H9 (cell line): ENCODE measurements at regions not wholly inside any gene's neighbourhood (a gene's known extent, or its start where the extent isn't known, plus 50 kb on each side); places are given as distances from the start of the nearest gene placed in this dataset.
"Not testable (repeated sequence)": the region's sequence is repeated elsewhere in the genome, so short reads cannot be mapped to it uniquely, and the experiment has no call there.

ENCODE experiments used
- DNase-seq: peaks from one replicate; pipeline ENCODE4 v3.0.0-alpha.2; 2017
- H2AFZ ChIP-seq: one replicate; pipeline ENCODE4 v1.6.1; 2013; ENCODE audit warnings: mild to moderate bottlenecking, low read length, control low read depth, moderate library complexity
- H2AK5ac ChIP-seq: 2 replicates; pipeline ENCODE4 v1.6.1; 2013; ENCODE audit warnings: low read length, control low read depth, mixed read lengths; ENCODE audit not compliant: insufficient read length
- H2BK120ac ChIP-seq: one replicate; pipeline ENCODE4 v1.6.1; 2013; ENCODE audit warnings: low read depth, mild to moderate bottlenecking, low read length, control low read depth, inconsistent platforms; ENCODE audit not compliant: poor library complexity, severe bottlenecking
- H2BK12ac ChIP-seq: 2 replicates; pipeline ENCODE4 v1.6.1; 2013; ENCODE audit warnings: low read length, control low read depth, mixed read lengths, low read depth; ENCODE audit not compliant: insufficient read length
- H2BK15ac ChIP-seq: 2 replicates; pipeline ENCODE4 v1.6.1; 2013; ENCODE audit warnings: low read depth, low read length, control low read depth
- H2BK20ac ChIP-seq: one replicate; pipeline ENCODE4 v1.6.1; 2013; ENCODE audit warnings: low read depth, mild to moderate bottlenecking, low read length, control low read depth, inconsistent platforms; ENCODE audit not compliant: poor library complexity, severe bottlenecking
- H2BK5ac ChIP-seq: 2 replicates; pipeline ENCODE4 v1.6.1; 2013; ENCODE audit warnings: low read length, control low read depth, mixed read lengths; ENCODE audit not compliant: insufficient read length
- H3K14ac ChIP-seq: 2 replicates; pipeline ENCODE4 v1.6.1; 2013; ENCODE audit warnings: low read length, control low read depth; ENCODE audit not compliant: insufficient read depth
- H3K18ac ChIP-seq: 2 replicates; pipeline ENCODE4 v1.6.1; 2013; ENCODE audit warnings: low read depth, mild to moderate bottlenecking, mixed read lengths, low read length, control low read depth; ENCODE audit not compliant: insufficient read length
- H3K23ac ChIP-seq: 2 replicates; pipeline ENCODE4 v1.6.1; 2013; ENCODE audit warnings: low read length, control low read depth, mixed read lengths, low read depth; ENCODE audit not compliant: insufficient read length
- H3K23me2 ChIP-seq: 2 replicates; pipeline ENCODE4 v1.6.1; 2013; ENCODE audit warnings: low read depth, mild to moderate bottlenecking, mixed read lengths, low read length, control low read depth; ENCODE audit not compliant: insufficient read length, poor library complexity, severe bottlenecking
- H3K27ac ChIP-seq: 2 replicates; pipeline ENCODE4 v1.5.1; 2013; ENCODE audit warnings: low read length, control low read depth, mixed read lengths, low read depth; ENCODE audit not compliant: insufficient read length
- H3K27me3 ChIP-seq: 2 replicates; pipeline ENCODE4 v1.6.1; 2013; ENCODE audit warnings: low read length, control low read depth, inconsistent platforms; ENCODE audit not compliant: insufficient read depth
- H3K4ac ChIP-seq: 2 replicates; pipeline ENCODE4 v1.6.1; 2013; ENCODE audit warnings: low read depth, mild to moderate bottlenecking, control low read depth, inconsistent platforms, low read length, moderate library complexity
- H3K4me1 ChIP-seq: 2 replicates; pipeline ENCODE4 v1.6.1; 2013; ENCODE audit warnings: low read length, control low read depth, inconsistent platforms; ENCODE audit not compliant: insufficient read depth
- H3K4me2 ChIP-seq: 2 replicates; pipeline ENCODE4 v1.6.1; 2013; ENCODE audit warnings: low read length, control low read depth, mixed read lengths; ENCODE audit not compliant: insufficient read length, insufficient read depth
- H3K56ac ChIP-seq: 2 replicates; pipeline ENCODE4 v1.6.1; 2013; ENCODE audit warnings: low read depth, mild to moderate bottlenecking, mixed read lengths, low read length, control low read depth; ENCODE audit not compliant: insufficient read length
- H3K79me1 ChIP-seq: 2 replicates; pipeline ENCODE4 v1.6.1; 2013; ENCODE audit warnings: low read depth, mild to moderate bottlenecking, moderate library complexity, low read length, control low read depth, inconsistent platforms; ENCODE audit not compliant: insufficient read depth, poor library complexity, severe bottlenecking
- H3K79me2 ChIP-seq: 2 replicates; pipeline ENCODE4 v1.6.1; 2013; ENCODE audit warnings: low read length, control low read depth, inconsistent platforms; ENCODE audit not compliant: insufficient read depth
- H3K9ac ChIP-seq: 2 replicates; pipeline ENCODE4 v1.6.1; 2013; ENCODE audit warnings: low read length, control low read depth, mixed read lengths; ENCODE audit not compliant: insufficient read length; ENCODE audit errors: extremely low read depth
- H3K9me3 ChIP-seq: one replicate; pipeline ENCODE4 v1.6.1; 2013; ENCODE audit warnings: low read depth, low read length, inconsistent platforms; ENCODE audit not compliant: control insufficient read depth
- H3T11ph ChIP-seq: one replicate; pipeline ENCODE4 v1.6.1; 2013; ENCODE audit warnings: mild to moderate bottlenecking, low read length, control low read depth, inconsistent platforms
- H4K20me1 ChIP-seq: one replicate; pipeline ENCODE4 v1.6.1; 2013; ENCODE audit not compliant: control insufficient read depth, insufficient read length, insufficient read depth
- H4K5ac ChIP-seq: 2 replicates; pipeline ENCODE4 v1.6.1; 2013; ENCODE audit warnings: low read depth, mild to moderate bottlenecking, mixed read lengths, low read length, control low read depth; ENCODE audit not compliant: insufficient read length
- H4K8ac ChIP-seq: replicated peaks from 2 replicates; pipeline ENCODE4 v1.6.1; 2013; ENCODE audit warnings: low read length, control low read depth, mixed read lengths, low read depth; ENCODE audit not compliant: insufficient read length
- H4K91ac ChIP-seq: 2 replicates; pipeline ENCODE4 v1.6.1; 2013; ENCODE audit warnings: low read depth, mild to moderate bottlenecking, moderate library complexity, mixed read lengths, low read length, control low read depth; ENCODE audit not compliant: insufficient read length
- H3K27ac Mint-ChIP-seq, 3 experiments: 2 replicates in 2 of 3; 3 replicates in 1 of 3; pipeline ENCODE4 v1.8.0; 2020 to 2021; ENCODE audit warnings: mixed read lengths in 3 of 3, mild to moderate bottlenecking in 1 of 3, moderate library complexity in 1 of 3
- H3K27me3 Mint-ChIP-seq: 2 replicates; pipeline ENCODE4 v1.8.0; 2021; ENCODE audit warnings: low read depth, mild to moderate bottlenecking, moderate library complexity, mixed read lengths
- H3K36me3 Mint-ChIP-seq, 3 experiments: 2 replicates in 2 of 3; 3 replicates in 1 of 3; pipeline ENCODE4 v1.8.0; 2020 to 2021; ENCODE audit warnings: low read depth in 3 of 3, mixed read lengths in 3 of 3; ENCODE audit not compliant: insufficient read depth in 1 of 3
- H3K4me1 Mint-ChIP-seq, 2 experiments: 2 replicates each; pipeline ENCODE4 v1.8.0; 2020; ENCODE audit warnings: mixed read lengths in 2 of 2
- H3K4me3 Mint-ChIP-seq, 2 experiments: 2 replicates in 1 of 2; 3 replicates in 1 of 2; pipeline ENCODE4 v1.8.0; 2020 to 2021; ENCODE audit warnings: mild to moderate bottlenecking in 2 of 2, mixed read lengths in 2 of 2, moderate library complexity in 1 of 2
- H3K9me3 Mint-ChIP-seq, 2 experiments: 2 replicates in 1 of 2; 3 replicates in 1 of 2; pipeline ENCODE4 v1.8.0; 2020; ENCODE audit warnings: mild to moderate bottlenecking in 2 of 2, mixed read lengths in 2 of 2, moderate library complexity in 1 of 2
- CTCF ChIP-seq: fragments of 200-600 bp; sonication (generic); conservative IDR thresholded peaks from 3 replicates; pipeline ENCODE4 v1.8.0; 2021; ENCODE audit warnings: antibody characterized with exemption, mild to moderate bottlenecking
- WGBS: extraction: QIAGEN DNeasy Blood & Tissue Kit; methylation state at CpG from one replicate; pipeline ENCODE4 v1.1.7; 2013; ENCODE audit warnings: missing lambda C conversion rate, low lambda C conversion rate, mixed read lengths; ENCODE audit not compliant: insufficient read length; ENCODE audit errors: extremely low coverage; 5-methylcytosine and 5-hydroxymethylcytosine counted together

GRCh38 chr20:26243731-26244130 lies 547.1 kb upstream of the ZNF337 start:
- no peak overlapping the region for H3K18ac ChIP-seq
- no peaks in the 10 kb centered on the region for H3K9me3 ChIP-seq
- H2BK12ac ChIP-seq, result no peak overlapping the region
- no peak overlapping the region for H4K5ac ChIP-seq
- DNase-seq, result no peak
- Mint-ChIP-seq H3K9me3 (peaks cover 26 to 33% of the 10 kb centered on the region in 2 experiments), H3K27ac (no peak overlapping the region), H3K4me3 (no peak overlapping the region), H3K36me3 (peaks cover 0 to 4% (median 3%) of the 10 kb centered on the region in 3 experiments; a peak in 2 of 7 replicates), H3K27me3 (no peaks in the 10 kb centered on the region), H3K4me1 (no peaks in the 10 kb centered on the region)
- no peak overlapping the region for H3K9ac ChIP-seq
- no peak overlapping the region for H2BK5ac ChIP-seq
- no peaks in the 10 kb centered on the region for H3K79me1 ChIP-seq
- H2AK5ac ChIP-seq, result no peak overlapping the region
- TF ChIP-seq CTCF, result no peak
- H4K91ac ChIP-seq, result no peak overlapping the region
- no peak overlapping the region for H2BK15ac ChIP-seq
- H3K23me2 ChIP-seq, result no peaks in the 10 kb centered on the region
- H4K20me1 ChIP-seq, result no peaks in the 10 kb centered on the region
- no peak overlapping the region for H2BK20ac ChIP-seq
- WGBS, result no CpG with 5 or more reads among the region's 4 CpGs
- no peaks in the 10 kb centered on the region for H3K79me2 ChIP-seq
- no peak overlapping the region for H3K56ac ChIP-seq
- no peaks in the 10 kb centered on the region for H3K27me3 ChIP-seq
- no peak overlapping the region for H4K8ac ChIP-seq
- no peak overlapping the region for H3K4me2 ChIP-seq
- H3K4me1 ChIP-seq, result no peaks in the 10 kb centered on the region
- no peak overlapping the region for H3K27ac ChIP-seq
- no peak overlapping the region for H3K23ac ChIP-seq
- no peak overlapping the region for H2AFZ ChIP-seq
- H3T11ph ChIP-seq, result no peak overlapping the region
- H3K4ac ChIP-seq, result no peak overlapping the region
- no peak overlapping the region for H2BK120ac ChIP-seq
- no peak overlapping the region for H3K14ac ChIP-seq

- H4K91ac ChIP-seq, H2BK5ac ChIP-seq, H4K8ac ChIP-seq, H3K18ac ChIP-seq, H2AK5ac ChIP-seq, H3K56ac ChIP-seq, H3K27me3 Mint-ChIP-seq, H3K27me3 ChIP-seq, H3K4me1 ChIP-seq, H3K79me2 ChIP-seq, H3K27ac ChIP-seq, H3K9ac ChIP-seq, H3K23me2 ChIP-seq, H3K4ac ChIP-seq, H2BK120ac ChIP-seq, H3K9me3 Mint-ChIP-seq, H2BK15ac ChIP-seq, H3K27ac Mint-ChIP-seq, H3K36me3 Mint-ChIP-seq, H3T11ph ChIP-seq, DNase-seq, H4K20me1 ChIP-seq, H4K5ac ChIP-seq, H2BK12ac ChIP-seq, H2BK20ac ChIP-seq, H3K23ac ChIP-seq, H3K79me1 ChIP-seq, H3K4me3 Mint-ChIP-seq, H3K9me3 ChIP-seq, H2AFZ ChIP-seq, H3K4me2 ChIP-seq, H3K14ac ChIP-seq, H3K4me1 Mint-ChIP-seq: not testable (repeated sequence)
- WGBS, result no CpG with 5 or more reads among the region's 1 CpG
Observed at GRCh38 chr20:26220609-26221008, 524.0 kb upstream of the ZNF337 start.
